ENCODE measurements at regions not wholly inside any gene's neighbourhood (a gene's known extent, or its start where the extent isn't known, plus 50 kb on each side); places are given as distances from the start of the nearest gene placed in this dataset.

DNA sequence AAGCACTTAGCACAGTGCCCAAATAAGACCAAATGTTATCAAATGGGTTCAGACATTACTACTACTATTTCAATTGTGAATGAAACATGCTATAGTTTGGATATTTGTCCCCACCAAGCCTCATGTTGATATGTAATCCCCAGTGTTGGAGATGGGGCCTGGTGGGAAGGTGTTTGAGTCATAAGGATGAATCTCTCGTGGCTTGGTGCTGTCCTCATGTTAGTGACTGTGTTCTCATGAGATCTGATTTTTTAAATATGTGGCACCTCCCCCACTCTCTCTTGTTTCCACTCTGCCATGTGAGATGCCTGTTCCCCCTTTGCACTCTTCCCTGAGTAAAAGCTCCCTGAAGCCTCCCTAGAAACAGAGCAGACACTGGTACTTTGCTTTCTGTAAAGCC, 148.7 kb upstream of the TGFBR2 start:
- TF ChIP-seq, protein P1, sequence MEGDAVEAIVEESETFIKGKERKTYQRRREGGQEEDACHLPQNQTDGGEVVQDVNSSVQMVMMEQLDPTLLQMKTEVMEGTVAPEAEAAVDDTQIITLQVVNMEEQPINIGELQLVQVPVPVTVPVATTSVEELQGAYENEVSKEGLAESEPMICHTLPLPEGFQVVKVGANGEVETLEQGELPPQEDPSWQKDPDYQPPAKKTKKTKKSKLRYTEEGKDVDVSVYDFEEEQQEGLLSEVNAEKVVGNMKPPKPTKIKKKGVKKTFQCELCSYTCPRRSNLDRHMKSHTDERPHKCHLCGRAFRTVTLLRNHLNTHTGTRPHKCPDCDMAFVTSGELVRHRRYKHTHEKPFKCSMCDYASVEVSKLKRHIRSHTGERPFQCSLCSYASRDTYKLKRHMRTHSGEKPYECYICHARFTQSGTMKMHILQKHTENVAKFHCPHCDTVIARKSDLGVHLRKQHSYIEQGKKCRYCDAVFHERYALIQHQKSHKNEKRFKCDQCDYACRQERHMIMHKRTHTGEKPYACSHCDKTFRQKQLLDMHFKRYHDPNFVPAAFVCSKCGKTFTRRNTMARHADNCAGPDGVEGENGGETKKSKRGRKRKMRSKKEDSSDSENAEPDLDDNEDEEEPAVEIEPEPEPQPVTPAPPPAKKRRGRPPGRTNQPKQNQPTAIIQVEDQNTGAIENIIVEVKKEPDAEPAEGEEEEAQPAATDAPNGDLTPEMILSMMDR (conservative IDR thresholded peaks at IDR 0.05; ENCODE audit: low read depth in 2 of 2), result no peak
- TF ChIP-seq EZH2 (IDR thresholded peaks at IDR 0.05; ENCODE audit: low read depth, unreplicated experiment) (no peak), CREB1 (CRISPR knock-in tag; IDR thresholded peaks at IDR 0.05; ENCODE audit: low read depth) (no peak), REST (IDR thresholded peaks at IDR 0.05; ENCODE audit: unreplicated experiment) (no peak), EZH2phosphoT487 (IDR thresholded peaks at IDR 0.05; ENCODE audit: unreplicated experiment) (no peak), POLR2AphosphoS5 (IDR thresholded peaks at IDR 0.05; ENCODE audit: low read depth) (no peak), ETS1 (IDR thresholded peaks at IDR 0.05) (no peak), JUNB (IDR thresholded peaks at IDR 0.05; ENCODE audit: unreplicated experiment) (no peak), STAT1 (IDR thresholded peaks at IDR 0.05; ENCODE audit: unreplicated experiment) (no peak), ZNF331 (CRISPR knock-in tag; IDR thresholded peaks at IDR 0.05; ENCODE audit: low read depth) (no peak)

Measured in GM23338 (cell line).